ENCODE measurements at regions not wholly inside any gene's neighbourhood (a gene's known extent, or its start where the extent isn't known, plus 50 kb on each side); places are given as distances from the start of the nearest gene placed in this dataset.

DNA sequence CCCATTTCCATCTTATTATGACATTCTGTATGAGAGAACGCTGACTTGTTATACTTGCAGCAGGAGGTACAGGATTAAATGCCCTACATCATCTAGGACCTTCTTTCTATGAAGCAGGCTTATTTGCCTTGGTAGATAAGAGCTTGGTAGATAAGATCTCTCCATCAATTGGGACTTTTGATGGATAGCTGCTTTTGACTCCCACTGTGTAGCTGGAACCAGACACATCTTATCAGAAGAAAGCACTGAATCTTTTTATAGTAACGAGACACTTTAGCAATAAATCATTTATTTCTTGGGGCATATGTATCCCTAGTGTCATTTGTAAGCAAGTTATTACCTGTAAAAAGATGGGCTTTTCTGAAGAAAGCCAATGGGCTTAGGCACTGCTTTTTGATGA is 613.9 kb downstream of the TECRL start:
- TF ChIP-seq POLR2A (IDR thresholded peaks at IDR 0.05; ENCODE audit: low read length) (no peak), GATA1 (IDR thresholded peaks at IDR 0.05; ENCODE audit: low read depth, low read length) (no peak)

Measured in erythroblast (primary cell).